ENCODE measurements at regions not wholly inside any gene's neighbourhood (a gene's known extent, or its start where the extent isn't known, plus 50 kb on each side); places are given as distances from the start of the nearest gene placed in this dataset.

DNA sequence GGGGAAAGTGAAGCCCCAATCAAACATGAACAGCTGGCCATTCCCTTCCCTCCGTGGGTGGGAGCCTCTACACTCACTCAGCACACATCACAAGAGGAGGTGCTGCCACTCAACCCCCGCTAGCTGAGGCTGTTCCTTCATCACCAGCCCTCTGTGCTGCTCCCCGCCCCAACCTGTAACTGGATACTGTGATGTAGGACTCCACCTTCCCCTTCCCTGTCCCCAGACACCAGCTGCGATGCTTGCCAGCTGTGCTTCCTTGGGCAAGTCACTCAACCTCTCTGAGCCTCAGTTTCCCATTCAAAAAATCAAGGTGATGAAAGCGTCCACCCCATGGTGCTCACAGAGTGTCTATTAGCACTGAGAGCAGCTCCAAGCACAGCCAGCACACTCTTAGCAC is 273.2 kb downstream of the MRTFB start:
- Histone ChIP-seq H3K27me3 (ENCODE audit: control insufficient read depth, extremely low read depth, insufficient read depth, low read length) (no peaks in the 10 kb centered on the region), H3K36me3 (ENCODE audit: control insufficient read depth in 2 of 2, extremely low read depth in 1 of 2, insufficient read depth in 2 of 2, low read length in 2 of 2) (no peaks in the 10 kb centered on the region), H3K27ac (ENCODE audit: control insufficient read depth, insufficient read depth, low read length) (no peak overlapping the region), H3K79me2 (ENCODE audit: control insufficient read depth, insufficient read depth, low read length) (no peaks in the 10 kb centered on the region), H3K9ac (ENCODE audit: control insufficient read depth, extremely low read depth, insufficient read depth, low read length) (no peak overlapping the region), H3K9me3 (ENCODE audit: control insufficient read depth, low read depth, low read length) (no peaks in the 10 kb centered on the region), H2AFZ (ENCODE audit: control insufficient read depth, low read length) (no peak overlapping the region), H3K4me2 (ENCODE audit: control insufficient read depth, extremely low read depth, insufficient read depth, low read depth, low read length) (no peak overlapping the region), H3K9me1 (ENCODE audit: control insufficient read depth, extremely low read depth, insufficient read depth, low read length) (no peaks in the 10 kb centered on the region), H3K4me3 (ENCODE audit: control insufficient read depth in 2 of 3, extremely low read depth in 1 of 3, insufficient read depth in 2 of 3, low read depth in 1 of 3, low read length in 3 of 3) (no peak overlapping the region), H4K20me1 (ENCODE audit: control insufficient read depth, extremely low read depth, insufficient read depth, low read length) (no peaks in the 10 kb centered on the region), H3K4me1 (ENCODE audit: control insufficient read depth, extremely low read depth, insufficient read depth, low read length) (no peaks in the 10 kb centered on the region)
- DNase-seq (ENCODE audit: low read depth, low spot score) (no peak), FAIRE-seq (no peak)
- TF ChIP-seq, protein P1, sequence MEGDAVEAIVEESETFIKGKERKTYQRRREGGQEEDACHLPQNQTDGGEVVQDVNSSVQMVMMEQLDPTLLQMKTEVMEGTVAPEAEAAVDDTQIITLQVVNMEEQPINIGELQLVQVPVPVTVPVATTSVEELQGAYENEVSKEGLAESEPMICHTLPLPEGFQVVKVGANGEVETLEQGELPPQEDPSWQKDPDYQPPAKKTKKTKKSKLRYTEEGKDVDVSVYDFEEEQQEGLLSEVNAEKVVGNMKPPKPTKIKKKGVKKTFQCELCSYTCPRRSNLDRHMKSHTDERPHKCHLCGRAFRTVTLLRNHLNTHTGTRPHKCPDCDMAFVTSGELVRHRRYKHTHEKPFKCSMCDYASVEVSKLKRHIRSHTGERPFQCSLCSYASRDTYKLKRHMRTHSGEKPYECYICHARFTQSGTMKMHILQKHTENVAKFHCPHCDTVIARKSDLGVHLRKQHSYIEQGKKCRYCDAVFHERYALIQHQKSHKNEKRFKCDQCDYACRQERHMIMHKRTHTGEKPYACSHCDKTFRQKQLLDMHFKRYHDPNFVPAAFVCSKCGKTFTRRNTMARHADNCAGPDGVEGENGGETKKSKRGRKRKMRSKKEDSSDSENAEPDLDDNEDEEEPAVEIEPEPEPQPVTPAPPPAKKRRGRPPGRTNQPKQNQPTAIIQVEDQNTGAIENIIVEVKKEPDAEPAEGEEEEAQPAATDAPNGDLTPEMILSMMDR (optimal IDR thresholded peaks at IDR 0.05 in 1 of 3, IDR thresholded peaks at IDR 0.05 in 1 of 3, conservative IDR thresholded peaks at IDR 0.05 in 1 of 3; ENCODE audit: extremely low read depth in 1 of 3, insufficient read depth in 2 of 3, low read length in 3 of 3) = no peak
- no peak for TF ChIP-seq EZH2 (IDR thresholded peaks at IDR 0.05; ENCODE audit: low read length)
- dilution Hi-C loops (cut with MboI; ENCODE audit: extremely low pct_ligation_motif_present, low sequenced_read_pairs) = no loop called here

DNA sequence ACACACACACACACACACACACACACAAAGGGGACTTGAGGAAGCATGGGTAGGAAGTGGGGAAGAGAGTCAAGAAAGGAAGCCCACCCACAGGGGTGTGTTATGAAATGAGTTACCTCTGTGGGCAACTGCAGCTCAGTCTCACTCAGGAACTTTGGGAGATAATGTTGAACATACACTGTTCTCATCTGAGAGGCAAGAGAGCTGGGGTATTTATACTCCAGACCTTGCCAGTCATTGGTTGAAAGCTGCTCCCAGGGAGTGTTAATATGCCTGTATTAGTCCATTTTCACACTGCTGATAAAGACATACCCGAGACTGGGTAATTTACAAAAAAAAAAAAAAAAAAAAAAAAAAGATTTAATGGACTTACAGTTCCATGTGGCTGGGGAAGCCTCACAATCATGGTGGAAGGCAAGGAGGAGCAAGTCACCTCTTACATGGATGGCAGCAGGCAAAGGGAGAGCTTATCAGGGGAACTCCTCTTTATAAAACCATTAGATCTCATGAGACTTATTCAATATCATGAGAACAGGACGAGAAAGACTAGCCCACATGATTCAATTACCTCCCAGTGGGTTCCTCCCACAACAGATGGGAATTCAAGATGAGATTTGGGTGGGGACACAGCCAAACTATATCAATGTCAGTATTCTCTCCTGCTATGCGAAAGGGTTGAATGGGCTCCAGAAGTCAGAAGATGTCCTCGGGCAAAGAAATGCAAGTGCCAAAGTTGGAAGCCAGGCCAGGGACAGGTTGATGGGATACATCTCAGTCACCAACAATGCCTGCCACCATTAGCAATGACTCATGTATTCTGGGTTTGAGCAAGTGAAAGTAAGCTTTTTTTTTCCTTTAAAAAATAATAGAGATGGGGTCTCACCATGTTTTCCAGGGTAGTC is 270.5 kb downstream of the MRTFB start:
- no peaks in the 10 kb centered on the region for H3K9me1 ChIP-seq (ENCODE audit: control insufficient read depth, extremely low read depth, insufficient read depth, low read length)
- dilution Hi-C loops (cut with MboI; ENCODE audit: extremely low pct_ligation_motif_present, low sequenced_read_pairs) = no loop called here
- H3K9ac ChIP-seq (ENCODE audit: control insufficient read depth, extremely low read depth, insufficient read depth, low read length) = no peak overlapping the region
- H3K4me2 ChIP-seq (ENCODE audit: control insufficient read depth, extremely low read depth, insufficient read depth, low read depth, low read length) = no peak overlapping the region
- no peaks in the 10 kb centered on the region for H3K4me1 ChIP-seq (ENCODE audit: control insufficient read depth, extremely low read depth, insufficient read depth, low read length)
- H3K4me3 ChIP-seq (ENCODE audit: control insufficient read depth in 2 of 3, extremely low read depth in 1 of 3, insufficient read depth in 2 of 3, low read depth in 1 of 3, low read length in 3 of 3) = no peak overlapping the region
- H4K20me1 ChIP-seq (ENCODE audit: control insufficient read depth, extremely low read depth, insufficient read depth, low read length) = no peaks in the 10 kb centered on the region
- TF ChIP-seq EZH2 (IDR thresholded peaks at IDR 0.05; ENCODE audit: low read length) = no peak
- TF ChIP-seq, protein P1 (optimal IDR thresholded peaks at IDR 0.05 in 1 of 3, IDR thresholded peaks at IDR 0.05 in 1 of 3, conservative IDR thresholded peaks at IDR 0.05 in 1 of 3; ENCODE audit: extremely low read depth in 1 of 3, insufficient read depth in 2 of 3, low read length in 3 of 3) = no peak
- no peaks in the 10 kb centered on the region for H3K79me2 ChIP-seq (ENCODE audit: control insufficient read depth, insufficient read depth, low read length)
- no peak overlapping the region for H3K27ac ChIP-seq (ENCODE audit: control insufficient read depth, insufficient read depth, low read length)
- H3K9me3 ChIP-seq (ENCODE audit: control insufficient read depth, low read depth, low read length) = no peaks in the 10 kb centered on the region
- no peaks in the 10 kb centered on the region for H3K27me3 ChIP-seq (ENCODE audit: control insufficient read depth, extremely low read depth, insufficient read depth, low read length)
- DNase-seq (ENCODE audit: low read depth, low spot score) = no peak
- H2AFZ ChIP-seq (ENCODE audit: control insufficient read depth, low read length) = no peak overlapping the region
- FAIRE-seq = no peak
- H3K36me3 ChIP-seq (ENCODE audit: control insufficient read depth in 2 of 2, extremely low read depth in 1 of 2, insufficient read depth in 2 of 2, low read length in 2 of 2) = no peaks in the 10 kb centered on the region
